ENCODE measurements at regions not wholly inside any gene's neighbourhood (a gene's known extent, or its start where the extent isn't known, plus 50 kb on each side); places are given as distances from the start of the nearest gene placed in this dataset.

DNA sequence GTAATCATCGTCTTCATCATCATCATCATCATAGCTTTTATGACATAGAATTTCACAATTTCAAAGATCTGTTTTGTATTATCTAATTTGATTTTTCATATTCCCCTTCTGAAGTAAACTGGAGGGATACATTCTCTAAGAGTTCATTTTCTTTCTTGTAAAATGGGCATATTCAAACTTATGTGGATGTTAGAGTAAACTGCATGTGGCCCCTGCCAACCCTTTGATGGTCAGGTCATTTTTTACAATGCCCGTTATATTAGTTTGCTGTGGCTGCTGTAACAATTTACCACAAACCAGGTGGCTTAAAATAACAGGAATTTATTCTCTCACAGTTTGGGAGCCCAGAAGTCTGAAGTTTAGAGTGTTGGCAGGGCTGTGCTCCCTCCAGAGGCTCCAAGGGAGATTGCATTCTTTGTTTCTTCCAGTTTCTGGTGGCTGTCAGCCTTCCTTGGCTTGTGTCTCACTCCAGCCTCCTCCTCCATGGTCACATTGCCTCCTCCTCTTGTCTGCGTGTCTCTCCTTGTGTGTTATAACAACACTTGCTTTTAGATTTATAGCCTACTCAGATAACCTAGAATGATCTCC is 127.5 kb upstream of the MMADHC start:
- H3K9me3 Mint-ChIP-seq: no peaks in the 10 kb centered on the region; a peak in 1 of 5 replicates
- Histone ChIP-seq H3K4me2 (ENCODE audit: insufficient read depth, insufficient read length, low read length) (no peak overlapping the region), H3K9ac (ENCODE audit: extremely low read depth, insufficient read length, low read length) (no peak overlapping the region), H3K23ac (ENCODE audit: insufficient read length, low read depth, low read length) (no peak overlapping the region), H3K56ac (ENCODE audit: insufficient read length, low read depth, low read length) (no peak overlapping the region), H4K91ac (ENCODE audit: insufficient read length, low read depth, low read length) (no peak overlapping the region), H3K14ac (ENCODE audit: insufficient read depth, low read length) (no peak overlapping the region), H4K5ac (ENCODE audit: insufficient read length, low read depth, low read length) (no peak overlapping the region), H3K9me3 (ENCODE audit: control insufficient read depth, low read depth, low read length) (no peaks in the 10 kb centered on the region), H2BK20ac (ENCODE audit: low read depth, low read length, poor library complexity, severe bottlenecking) (no peak overlapping the region), H2BK15ac (ENCODE audit: low read depth, low read length) (no peak overlapping the region), H2BK5ac (ENCODE audit: insufficient read length, low read length) (no peak overlapping the region), H2BK12ac (ENCODE audit: insufficient read length, low read depth, low read length) (no peak overlapping the region), H3K18ac (ENCODE audit: insufficient read length, low read depth, low read length) (no peak overlapping the region), H3K79me2 (ENCODE audit: insufficient read depth, low read length) (no peaks in the 10 kb centered on the region), H3K4ac (ENCODE audit: low read depth, low read length) (no peak overlapping the region), H3K27ac (ENCODE audit: insufficient read length, low read depth, low read length) (no peak overlapping the region), H2BK120ac (ENCODE audit: low read depth, low read length, poor library complexity, severe bottlenecking) (no peak overlapping the region), H4K20me1 (ENCODE audit: control insufficient read depth, insufficient read depth, insufficient read length) (no peaks in the 10 kb centered on the region), H4K8ac (replicated peaks; ENCODE audit: insufficient read length, low read depth, low read length) (no peak overlapping the region), H3K79me1 (ENCODE audit: insufficient read depth, low read depth, low read length, poor library complexity, severe bottlenecking) (no peaks in the 10 kb centered on the region), H2AFZ (ENCODE audit: low read length) (no peak overlapping the region), H3K23me2 (ENCODE audit: insufficient read length, low read depth, low read length, poor library complexity, severe bottlenecking) (no peaks in the 10 kb centered on the region), H3K4me1 (ENCODE audit: insufficient read depth, low read length) (no peaks in the 10 kb centered on the region; the same call in 1 of the 2 replicates), H3K27me3 (ENCODE audit: insufficient read depth, low read length) (no peaks in the 10 kb centered on the region), H2AK5ac (ENCODE audit: insufficient read length, low read length) (no peak overlapping the region), H3T11ph (ENCODE audit: low read length) (no peak overlapping the region)
- DNase-seq: peak; percentile 66
- H3K27ac Mint-ChIP-seq: no peak overlapping the region; a peak in 1 of 7 replicates
- peak; percentile 73 for TF ChIP-seq CTCF (conservative IDR thresholded peaks at IDR 0.05)
- WGBS (ENCODE audit: extremely low coverage, insufficient read length, low lambda C conversion rate): no CpG with 5 or more reads among the region's 3 CpGs
- H3K4me1 Mint-ChIP-seq: peaks cover 12 to 15% of the 10 kb centered on the region in 2 experiments
- no peak overlapping the region for H3K4me3 Mint-ChIP-seq
- no peaks in the 10 kb centered on the region for H3K36me3 Mint-ChIP-seq (ENCODE audit: insufficient read depth in 1 of 3, low read depth in 3 of 3)
- H3K27me3 Mint-ChIP-seq (ENCODE audit: low read depth): no peaks in the 10 kb centered on the region
